GM19455 (cell line): ENCODE measurements at regions not wholly inside any gene's neighbourhood (a gene's known extent, or its start where the extent isn't known, plus 50 kb on each side); places are given as distances from the start of the nearest gene placed in this dataset.

Experiments
- ATAC-seq: cut with Tn5 transposase; IDR thresholded peaks from one replicate; pipeline ENCODE4 v1.9.1; 2021; ENCODE audit not compliant: unreplicated experiment

DNA sequence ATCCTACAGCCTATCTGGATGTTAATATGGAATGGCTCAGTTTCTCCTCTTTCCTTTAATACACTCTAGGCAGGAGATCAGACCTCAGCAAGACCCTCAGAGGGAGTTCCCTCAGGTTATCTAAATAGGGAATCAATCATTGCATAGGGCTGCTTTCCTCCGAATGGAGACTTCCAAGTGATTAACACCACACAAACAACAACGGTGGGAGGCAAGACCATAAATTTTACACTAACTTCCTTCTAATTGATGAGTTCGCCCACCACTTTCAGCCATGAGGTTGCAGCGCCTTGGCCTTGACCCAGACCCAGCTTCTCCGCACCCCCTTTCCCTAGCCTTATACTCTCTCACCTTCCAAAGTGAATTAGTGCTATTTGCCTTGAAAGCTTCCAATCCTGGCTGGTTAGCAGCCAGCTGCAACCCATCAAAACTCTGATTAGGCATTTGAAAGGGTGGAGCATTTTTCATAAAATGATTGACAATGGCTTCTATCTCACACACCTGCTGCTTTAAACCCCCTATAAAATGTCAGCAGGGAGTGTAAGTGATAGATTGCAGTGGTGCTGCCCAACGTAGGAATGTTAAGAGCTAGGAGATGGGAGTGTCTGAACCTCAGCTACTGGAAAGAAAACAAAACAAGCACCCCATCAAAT lies 534.9 kb upstream of the USP24 start:
- no peak for ATAC-seq

DNA sequence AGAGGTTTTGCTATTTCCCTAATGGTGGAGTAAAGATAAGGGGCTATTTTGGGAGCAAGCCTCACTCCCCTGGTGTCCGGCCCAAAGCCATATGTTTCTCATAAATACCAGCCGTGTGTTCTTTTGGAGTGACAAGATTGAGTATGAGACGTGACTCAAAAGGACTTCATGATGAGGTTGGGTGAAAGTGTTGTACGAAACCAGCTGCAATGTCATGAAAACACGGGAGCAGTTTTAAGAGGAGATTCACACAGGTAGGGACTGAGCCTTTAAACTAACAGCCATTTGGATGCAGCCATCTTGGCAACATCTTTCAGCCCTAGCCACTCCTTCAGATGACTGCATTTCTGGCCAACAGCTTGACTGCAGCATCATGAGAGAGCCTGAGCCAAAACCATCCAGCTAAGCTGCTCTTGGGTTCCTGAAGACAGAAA lies 532.3 kb upstream of the USP24 start:
- no peak for ATAC-seq

DNA sequence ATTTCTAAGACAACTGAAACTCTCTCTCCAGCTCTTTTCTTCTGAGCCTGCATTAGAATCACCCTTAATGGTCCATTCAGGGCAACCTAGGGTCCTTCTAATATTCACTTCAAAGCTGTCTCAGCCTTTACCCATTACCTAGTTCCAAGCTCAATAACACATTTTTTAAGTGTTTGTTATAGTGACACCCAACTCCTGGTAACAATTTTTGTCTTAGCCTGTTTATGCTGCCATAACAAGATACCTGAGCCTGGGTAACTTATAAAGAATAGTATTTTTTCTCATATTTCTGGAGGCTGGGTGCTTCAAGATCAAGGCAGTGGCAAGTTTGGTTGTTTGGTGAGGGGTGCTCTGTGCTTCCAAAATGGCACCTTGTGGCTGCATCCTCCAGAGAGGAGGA lies 531.5 kb upstream of the USP24 start:
- no peak for ATAC-seq

DNA sequence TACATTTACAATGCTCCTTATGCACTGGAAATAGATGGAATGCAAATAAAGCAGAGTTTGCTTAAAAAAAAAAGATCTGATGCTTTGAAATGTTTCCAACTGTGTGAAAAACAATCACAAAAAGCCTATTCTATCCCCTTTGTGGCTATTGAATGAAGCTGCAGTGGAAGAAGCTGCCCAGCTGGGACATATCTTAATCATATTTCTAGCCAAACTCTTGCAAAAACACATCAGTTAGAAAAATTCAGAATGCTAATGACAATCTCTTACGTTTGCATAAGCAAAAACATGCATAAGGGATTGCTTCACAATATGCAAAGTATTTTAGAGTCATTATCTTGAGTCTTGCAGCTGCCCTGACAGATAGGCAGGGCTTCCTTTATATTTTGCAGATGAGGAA lies 526.4 kb upstream of the USP24 start:
- no peak for ATAC-seq

DNA sequence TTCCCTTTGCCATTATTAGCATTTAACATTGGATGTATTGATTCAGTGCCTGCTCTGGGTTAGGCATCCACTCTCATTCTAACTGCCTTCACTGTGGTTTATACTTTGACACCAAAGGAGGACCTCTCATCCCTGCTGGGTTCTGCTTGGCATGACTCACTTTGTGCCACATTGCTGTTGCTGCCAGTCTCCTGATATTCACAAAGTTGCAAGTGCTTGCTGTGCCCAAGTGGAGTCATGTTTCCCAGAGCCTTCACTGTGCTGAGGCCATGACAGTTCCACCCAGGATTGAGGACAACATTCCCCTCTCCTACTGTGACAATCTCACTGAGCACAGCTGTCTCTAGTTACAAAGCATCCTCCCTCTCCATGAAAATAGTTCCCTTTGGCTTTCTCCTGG lies 519.9 kb upstream of the USP24 start:
- ATAC-seq, result no peak

DNA sequence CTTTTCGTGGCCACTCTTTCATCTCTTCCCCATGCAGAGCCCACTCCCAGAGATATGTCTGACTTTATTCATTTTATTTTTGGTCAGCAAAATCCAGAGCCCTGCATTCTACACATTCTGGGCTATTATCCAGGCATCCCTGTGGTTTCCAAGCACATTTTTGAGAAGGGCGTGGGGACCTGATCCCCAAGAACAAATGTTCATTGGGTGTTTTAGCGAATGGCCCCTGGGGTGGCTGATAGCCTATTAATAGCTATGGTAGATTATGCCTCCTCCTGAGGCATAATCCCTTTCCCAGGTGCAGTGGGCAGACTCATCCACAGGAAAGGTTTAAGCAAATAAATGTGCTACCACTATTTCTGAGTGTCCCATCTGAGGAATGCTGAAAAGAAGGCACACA lies 511.8 kb upstream of the USP24 start:
- no peak for ATAC-seq

DNA sequence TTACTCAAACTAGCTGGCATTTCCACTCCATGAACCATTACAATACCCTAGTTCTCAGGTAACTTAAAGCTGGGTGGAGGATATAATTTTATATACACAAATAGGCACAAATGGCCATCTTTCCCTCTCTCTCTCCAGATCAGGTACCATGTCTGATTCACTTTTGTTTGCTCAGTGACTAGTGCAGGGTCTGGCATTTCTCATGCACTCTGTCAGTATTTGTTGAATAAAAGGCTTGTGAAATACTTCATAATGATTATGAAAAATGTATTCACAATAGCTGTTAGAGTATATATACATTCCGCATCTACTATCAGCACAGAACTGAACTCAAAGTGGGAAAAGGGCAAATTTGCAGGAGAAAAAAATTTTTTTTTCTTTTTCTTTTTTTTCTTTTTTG lies 510.2 kb upstream of the USP24 start:
- no peak for ATAC-seq

DNA sequence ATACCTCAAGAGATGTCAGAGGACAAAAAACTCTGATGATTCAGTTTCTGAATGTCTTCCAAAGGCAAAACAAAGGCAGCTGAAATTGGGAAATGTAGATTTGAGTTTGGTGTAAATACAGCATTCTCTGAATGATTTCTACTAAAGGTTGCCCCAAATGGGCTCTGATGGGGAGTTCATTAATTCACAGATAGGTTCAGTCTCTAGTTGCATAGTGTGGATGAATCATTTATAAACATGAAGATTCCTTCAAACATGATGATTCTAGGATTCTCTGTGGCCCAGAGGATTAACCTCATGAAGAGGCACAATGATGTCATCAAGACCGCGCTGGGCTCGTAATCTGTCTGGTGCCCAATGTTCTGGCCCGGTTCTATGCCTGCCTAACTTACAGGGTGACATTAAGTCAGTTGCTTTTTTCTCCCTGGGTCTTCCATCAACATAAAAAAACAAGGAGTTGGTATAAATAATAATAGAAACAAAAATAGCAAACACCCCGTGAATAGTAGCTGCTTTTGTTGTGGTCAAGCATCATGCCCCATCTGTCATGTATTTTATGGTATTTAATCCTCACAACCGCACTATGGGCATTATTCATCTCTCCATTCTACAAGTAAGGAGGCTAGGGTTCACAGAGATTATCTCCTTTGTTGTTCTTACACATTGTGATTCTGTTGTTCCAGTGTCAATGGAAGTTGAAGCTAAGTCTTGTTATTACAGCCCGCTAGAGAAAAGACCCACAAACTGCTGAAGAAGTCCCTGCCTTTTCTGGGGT lies 509.6 kb upstream of the USP24 start:
- ATAC-seq, result no peak

DNA sequence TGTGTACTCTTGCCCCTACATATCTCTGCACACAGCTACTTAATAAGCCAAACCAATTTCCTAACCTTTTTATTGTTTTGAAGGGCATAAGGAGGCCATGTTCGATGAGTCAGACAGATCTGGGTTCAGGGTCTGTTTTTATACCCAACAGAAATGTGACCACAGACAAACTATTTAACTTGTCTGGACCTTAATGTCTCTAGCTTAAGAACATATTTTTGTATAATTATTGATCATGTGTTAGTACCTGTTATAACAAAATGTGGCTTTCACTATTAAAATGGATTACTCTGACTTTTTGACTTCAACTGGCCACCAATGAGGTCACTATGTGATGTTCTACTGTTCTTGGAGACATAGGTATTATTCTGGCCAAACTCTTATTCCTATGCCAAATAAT lies 507.8 kb upstream of the USP24 start:
- no peak for ATAC-seq

DNA sequence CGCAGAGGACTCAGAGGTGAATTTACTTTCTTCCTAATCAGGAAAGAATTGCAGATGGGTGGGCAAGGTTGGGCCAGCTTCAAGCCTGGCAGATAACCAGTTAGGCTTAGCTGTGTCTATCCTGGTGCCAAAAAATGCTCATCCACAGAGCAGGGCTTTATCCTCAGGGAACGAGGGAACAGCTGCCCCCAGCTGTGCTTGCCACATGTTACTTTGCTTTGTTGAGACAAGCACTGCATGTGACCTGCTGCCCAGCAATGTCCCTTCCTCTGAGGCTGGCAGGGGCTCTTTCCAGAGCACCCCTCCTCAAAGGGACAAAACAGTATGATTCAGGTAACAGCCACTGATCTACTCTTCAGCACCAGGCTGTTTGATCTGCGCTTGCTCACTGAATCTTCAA lies 505.1 kb upstream of the USP24 start:
- ATAC-seq, result no peak

DNA sequence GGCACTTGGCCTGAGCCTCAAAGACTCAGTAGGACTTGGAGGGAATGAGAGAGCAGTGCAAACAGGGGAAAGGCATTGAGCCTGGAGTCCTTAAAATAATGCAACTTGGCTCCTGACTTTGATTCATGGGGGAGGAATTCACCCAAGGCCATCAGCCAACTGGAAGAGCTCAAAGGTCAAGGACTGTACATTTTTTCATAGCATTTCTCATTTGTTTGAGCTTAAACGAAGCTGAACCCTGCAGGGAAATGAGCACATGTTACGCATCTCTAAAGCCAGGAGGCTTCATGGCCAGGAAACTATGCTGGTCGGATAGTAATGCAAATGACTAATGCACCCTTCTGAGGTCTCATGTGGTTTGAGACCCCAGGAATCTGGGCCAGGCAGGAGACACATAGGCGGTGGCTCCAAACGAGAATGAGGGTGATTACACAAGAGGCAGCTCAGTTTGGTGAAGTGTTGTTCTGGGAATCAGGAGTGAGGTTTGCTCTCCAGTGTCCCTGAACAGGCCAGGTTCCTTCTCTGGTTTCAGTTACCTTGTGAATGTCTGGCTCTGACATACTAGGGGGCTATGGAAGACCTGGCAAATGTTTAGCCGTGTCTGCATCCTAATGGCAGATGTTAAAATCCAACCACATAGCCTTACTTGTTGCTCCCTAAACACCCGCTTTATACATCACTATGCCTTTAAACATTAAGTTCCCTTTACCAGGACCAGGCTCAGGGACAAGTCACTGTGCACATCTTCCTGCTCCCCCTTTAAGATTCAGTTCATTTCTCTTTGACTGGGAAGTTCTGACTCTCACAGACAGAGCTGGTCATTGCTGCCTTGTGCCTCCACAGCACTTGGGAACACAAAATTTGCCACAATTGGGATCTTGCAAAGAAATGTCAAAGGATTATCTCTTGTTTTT lies 503.9 kb upstream of the USP24 start:
- ATAC-seq, result no peak

DNA sequence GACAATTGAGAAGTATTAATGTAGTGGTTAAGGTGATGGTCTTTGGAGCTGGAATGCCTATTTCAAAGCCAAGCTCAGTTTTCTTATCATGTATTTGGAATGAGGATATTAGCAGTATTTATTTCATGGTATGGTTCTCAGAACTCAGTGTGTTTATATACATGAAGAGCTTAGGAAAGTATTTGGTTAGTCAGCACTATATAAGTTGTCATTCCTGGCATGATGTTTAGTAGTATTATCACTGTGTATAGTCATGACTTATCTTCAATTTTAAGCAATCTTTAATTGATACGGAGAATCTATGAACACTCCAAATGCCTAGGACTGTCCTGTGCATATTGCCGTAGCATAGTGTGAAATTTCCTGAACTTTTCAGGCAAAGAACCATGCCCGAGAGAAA lies 501.9 kb upstream of the USP24 start:
- no peak for ATAC-seq

DNA sequence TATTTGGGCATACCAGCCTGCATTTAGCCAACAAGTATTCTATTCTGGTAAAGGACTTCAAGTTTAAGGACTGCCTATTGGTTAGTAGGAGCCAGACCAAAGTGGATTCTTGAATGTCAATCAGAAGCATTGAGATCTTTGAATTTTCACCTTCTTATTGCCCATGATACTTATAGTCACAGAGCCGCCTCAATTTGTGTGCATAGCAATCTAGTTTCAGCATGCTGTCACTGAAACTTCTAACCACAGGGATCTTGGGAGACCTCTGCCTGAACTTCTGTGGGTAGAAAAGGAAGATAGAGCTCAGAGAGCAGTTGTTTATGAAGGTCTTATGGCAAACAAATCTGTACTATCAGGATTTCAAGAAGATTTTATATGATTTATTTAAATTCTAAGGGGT lies 501.4 kb upstream of the USP24 start:
- ATAC-seq, result no peak

DNA sequence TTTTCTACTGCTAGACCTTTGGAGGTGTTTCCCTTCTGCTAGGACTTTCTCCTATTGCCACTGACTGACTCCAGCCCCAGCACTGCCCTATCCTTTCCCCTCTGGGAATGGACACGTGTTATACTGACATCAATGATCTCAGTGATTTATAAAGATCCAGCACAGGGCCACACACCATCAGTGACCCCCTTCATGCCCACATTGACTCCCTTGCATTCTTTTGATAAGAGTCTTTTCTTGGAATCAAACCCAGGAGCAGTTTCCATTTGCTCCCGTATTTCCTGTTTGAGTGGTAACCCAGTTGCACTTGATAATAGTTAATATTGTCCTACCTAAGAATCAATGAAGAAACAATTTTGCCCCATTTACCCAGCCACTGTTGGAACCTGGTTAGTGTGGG lies 501.0 kb upstream of the USP24 start:
- ATAC-seq, result no peak

DNA sequence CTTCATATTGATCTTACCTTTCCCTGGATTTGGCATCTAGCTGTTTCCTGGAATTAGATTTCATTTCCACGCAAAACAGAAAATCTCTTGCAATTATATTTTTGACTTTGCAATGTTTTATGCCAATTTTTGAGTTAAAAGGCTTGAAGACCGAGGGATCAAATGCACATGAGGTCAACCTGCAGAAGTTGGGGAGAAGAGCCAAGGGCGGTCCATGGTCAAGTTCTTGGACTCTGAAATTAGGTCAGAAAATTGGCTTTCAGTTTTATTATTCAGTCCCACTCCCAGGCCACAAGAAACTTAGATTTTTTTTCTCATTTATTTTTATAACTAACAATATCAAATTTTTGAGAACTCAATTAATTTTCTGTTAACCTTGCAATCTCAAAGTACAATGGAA lies 499.1 kb upstream of the USP24 start:
- ATAC-seq, result no peak

DNA sequence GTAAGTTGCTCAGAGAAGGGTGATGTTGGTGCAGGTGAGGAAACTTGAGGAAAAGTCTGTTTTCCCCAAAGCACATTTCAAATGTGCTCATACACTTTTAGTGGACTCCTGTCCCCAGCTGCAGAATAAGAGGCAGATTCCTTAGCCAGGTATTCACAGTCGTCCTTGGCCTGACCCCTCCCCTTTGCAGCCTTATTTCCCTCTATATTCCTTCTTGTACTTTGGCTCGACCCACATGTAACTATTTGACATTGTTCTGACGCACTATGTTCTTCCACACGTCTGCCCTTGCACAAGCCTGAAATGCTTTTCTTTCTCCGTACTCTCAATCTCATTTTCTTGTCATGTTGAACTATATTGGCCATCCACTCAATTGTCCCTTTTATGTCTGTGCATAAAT lies 498.4 kb upstream of the USP24 start:
- ATAC-seq, result no peak

DNA sequence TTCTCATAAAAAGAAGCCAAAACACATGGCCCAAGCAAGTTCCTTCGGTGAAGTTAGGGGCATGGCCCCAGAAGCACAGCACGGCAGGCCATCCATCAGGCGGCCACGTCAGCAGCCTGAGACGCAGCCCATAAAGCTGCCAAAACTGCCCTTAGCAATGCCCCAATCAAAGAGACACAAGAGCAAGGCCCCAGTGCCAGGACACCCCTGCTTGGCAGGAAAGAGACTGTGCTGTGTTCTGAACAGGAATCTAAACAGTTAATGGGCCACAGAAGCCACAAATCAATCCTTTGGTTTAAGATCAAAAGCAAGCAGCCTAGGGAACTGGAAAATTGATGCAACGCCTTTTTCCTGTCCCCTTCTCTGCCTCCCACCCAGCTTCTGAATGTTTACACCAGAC lies 497.0 kb upstream of the USP24 start:
- ATAC-seq, result no peak

DNA sequence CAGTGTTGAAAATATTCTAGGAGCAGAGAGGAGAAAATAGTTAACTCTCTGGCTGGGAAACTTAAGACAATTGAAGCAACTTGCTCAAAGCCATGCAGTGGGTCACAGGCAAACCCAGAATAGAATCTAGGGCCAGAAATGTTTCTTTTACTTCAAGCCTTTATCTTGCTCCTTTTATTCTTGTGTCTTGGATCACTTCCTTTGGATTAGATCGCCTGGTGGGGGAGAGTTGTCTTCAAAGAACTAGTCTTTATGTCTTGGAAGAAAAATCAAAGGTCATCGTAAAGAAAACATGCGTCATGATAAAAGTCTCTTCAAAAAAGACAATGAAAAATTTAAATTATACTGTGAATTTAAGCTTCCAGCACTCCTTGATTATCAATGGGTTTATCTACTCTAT lies 493.6 kb upstream of the USP24 start:
- no peak for ATAC-seq

DNA sequence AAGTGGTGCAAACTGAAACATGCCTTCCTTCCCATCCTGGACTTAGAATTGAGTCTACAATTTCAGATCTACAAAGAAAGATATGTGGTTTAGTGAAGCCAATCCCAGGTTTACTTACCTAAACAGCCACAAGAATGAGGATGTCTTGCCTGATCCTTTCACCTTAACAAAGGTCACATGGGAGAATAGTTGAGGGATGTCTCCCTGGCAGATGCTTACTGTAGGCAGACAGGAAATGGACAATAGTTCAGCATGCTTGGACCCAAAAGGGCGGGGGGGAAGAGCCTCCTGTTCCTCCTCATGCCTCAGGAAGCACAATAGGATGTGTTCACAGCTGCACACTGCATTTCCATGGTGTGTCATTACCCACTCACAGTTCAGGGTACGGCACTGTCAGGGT lies 492.7 kb upstream of the USP24 start:
- ATAC-seq, result no peak

DNA sequence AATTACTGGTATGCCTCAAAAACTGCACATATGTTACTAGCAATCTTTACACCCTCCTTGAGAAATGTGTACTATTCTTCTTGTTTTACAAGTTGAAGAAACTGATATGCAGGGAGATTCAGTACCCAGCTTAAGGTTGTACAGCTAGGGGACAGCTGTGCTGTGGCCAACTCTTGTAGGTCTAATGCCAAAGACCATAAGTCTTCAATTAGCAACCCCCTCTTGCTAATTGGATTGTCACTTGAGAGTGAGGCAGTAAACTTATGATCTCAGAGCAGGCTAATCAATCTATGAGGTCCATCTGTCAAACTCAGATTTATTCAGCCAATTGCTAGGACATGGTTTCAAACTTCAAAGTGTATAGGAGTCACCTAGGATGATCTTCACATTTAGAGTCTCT lies 492.0 kb upstream of the USP24 start:
- no peak for ATAC-seq

DNA sequence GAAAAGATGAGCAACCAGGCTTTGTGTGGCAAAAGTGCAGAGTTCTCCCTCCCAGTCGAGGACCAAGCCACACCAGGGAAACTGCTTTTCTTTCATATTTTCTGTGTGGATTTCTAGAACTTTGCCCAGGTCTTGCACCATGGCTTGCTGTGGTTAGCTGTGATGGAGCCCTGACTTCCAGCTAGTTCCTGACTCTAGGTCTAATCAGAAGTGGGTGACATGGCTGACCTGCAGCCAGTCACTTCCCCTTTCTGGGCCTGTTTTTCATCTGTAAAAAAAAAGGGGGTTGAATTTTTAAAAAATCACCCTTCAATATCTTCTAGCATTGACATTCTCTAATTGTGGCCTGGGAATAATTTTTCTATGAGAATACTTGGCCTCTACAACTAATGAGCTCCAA lies 491.2 kb upstream of the USP24 start:
- ATAC-seq, result no peak
